ENCODE measurements at regions not wholly inside any gene's neighbourhood (a gene's known extent, or its start where the extent isn't known, plus 50 kb on each side); places are given as distances from the start of the nearest gene placed in this dataset.

DNA sequence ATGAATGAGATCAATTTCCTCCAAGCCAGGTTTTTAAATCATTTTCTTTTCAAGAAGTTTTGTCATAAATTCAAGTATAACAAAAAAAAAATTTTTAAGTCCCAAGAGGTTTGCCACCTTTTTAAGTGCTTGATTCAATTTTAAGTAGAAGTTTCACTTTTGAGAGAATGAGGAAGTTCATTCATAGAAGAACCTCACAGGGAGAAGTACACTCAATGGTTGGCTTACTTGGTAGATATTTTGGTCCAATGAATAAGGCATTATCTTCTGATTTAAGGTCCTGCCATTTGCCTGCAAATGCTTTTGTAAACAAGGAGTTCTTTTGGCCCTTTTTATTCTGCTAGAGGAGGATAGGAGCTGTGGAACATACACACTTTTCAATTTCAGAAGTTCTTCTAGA lies 96.7 kb upstream of the NOVA1 start:
- Mint-ChIP-seq H3K4me3 (no peak overlapping the region), H3K36me3 (ENCODE audit: low read depth) (no peaks in the 10 kb centered on the region), H3K27ac (no peak overlapping the region), H3K9me3 (peaks cover 12% of the 10 kb centered on the region), H3K27me3 (no peaks in the 10 kb centered on the region), H3K4me1 (ENCODE audit: low read depth) (no peaks in the 10 kb centered on the region)
- no peak for TF ChIP-seq CTCF (IDR thresholded peaks at IDR 0.05)
- ChIA-PET CTCF (no interaction called here), POLR2A (no interaction called here)
- ATAC-seq (no peak), DNase-seq (no peak)
- intact Hi-C loops (cut with micrococcal nuclease), result no loop called here

DNA sequence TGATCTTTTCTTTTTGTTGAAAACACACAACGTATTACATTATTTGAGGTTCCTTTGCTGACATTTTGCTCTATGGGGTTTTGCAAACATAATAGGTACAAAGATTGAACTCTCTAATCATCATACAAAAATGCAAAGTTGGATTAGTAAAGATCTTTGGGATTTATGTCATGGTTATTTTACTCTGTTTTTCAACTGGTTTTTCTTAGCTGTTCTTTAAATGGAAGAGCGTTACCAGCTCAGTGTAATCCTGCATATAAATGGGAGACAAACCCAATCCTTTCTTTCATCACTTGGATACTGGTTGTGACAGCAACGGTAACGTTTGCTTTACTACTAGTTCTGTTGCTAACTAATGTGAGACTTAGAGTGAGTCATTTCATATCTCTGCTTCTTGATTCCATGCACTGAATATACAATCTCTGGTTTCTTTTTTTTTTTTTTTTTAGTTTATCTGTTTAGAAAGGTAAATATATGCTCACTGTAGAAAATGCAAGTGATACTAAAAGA lies 104.9 kb upstream of the NOVA1 start:
- DNase-seq, result no peak
- intact Hi-C loops (cut with micrococcal nuclease), result no loop called here
- POLR2A ChIA-PET, result no interaction called here
- Mint-ChIP-seq H3K27ac (no peak overlapping the region), H3K4me3 (no peak overlapping the region), H3K4me1 (ENCODE audit: low read depth) (no peaks in the 10 kb centered on the region), H3K36me3 (ENCODE audit: low read depth) (no peaks in the 10 kb centered on the region), H3K27me3 (no peaks in the 10 kb centered on the region), H3K9me3 (peaks cover 8% of the 10 kb centered on the region)
- ATAC-seq, result no peak
- CTCF ChIA-PET, result no interaction called here
- TF ChIP-seq CTCF (IDR thresholded peaks at IDR 0.05), result no peak

DNA sequence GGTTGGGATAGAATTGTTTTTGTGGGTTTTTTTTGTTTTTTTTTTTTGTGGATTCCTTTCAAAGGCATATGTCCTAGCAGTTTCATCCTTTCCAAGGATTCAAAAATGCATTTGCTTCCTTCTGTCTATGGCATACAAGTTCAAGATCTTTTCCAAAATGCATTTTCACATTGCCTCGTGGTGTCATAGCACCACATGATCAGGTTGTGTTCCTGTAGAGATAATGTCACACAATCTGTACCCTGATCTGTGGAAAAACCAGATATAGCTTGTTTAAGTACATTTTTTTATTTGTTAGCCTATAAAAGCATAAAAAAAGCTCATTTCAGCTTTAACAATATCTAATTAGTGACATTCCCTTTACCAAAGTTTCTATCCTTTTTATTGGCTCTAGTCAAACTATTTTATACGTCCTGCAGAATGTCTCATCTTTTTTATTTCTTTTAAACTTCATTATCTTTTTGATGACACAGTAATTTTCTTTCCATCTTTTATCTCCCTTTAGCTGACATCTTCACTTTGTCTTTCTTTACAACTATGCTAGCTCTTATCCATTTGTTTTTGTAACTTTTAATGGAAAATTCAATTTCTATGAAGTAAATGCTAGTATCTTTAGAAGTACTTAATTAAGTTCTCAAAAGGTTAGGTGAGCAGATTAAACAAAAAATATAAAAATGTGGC lies 106.0 kb upstream of the NOVA1 start:
- ChIA-PET CTCF (no interaction called here), POLR2A (no interaction called here)
- no peaks in the 10 kb centered on the region for H3K27me3 Mint-ChIP-seq
- no peak overlapping the region for H3K27ac Mint-ChIP-seq
- ATAC-seq (no peak), DNase-seq (no peak)
- no peaks in the 10 kb centered on the region for H3K4me1 Mint-ChIP-seq (ENCODE audit: low read depth)
- no peaks in the 10 kb centered on the region for H3K36me3 Mint-ChIP-seq (ENCODE audit: low read depth)
- no peak overlapping the region for H3K4me3 Mint-ChIP-seq
- peaks cover 8% of the 10 kb centered on the region for H3K9me3 Mint-ChIP-seq
- intact Hi-C loops (cut with micrococcal nuclease), result no loop called here
- no peak for TF ChIP-seq CTCF (IDR thresholded peaks at IDR 0.05)

GRCh38 chr14:26707234-26707633 lies 109.4 kb upstream of the NOVA1 start:
- intact Hi-C loops (cut with micrococcal nuclease), result no loop called here
- Mint-ChIP-seq H3K27me3 (no peaks in the 10 kb centered on the region), H3K4me3 (no peak overlapping the region), H3K36me3 (ENCODE audit: low read depth) (no peaks in the 10 kb centered on the region), H3K9me3 (peaks cover 5% of the 10 kb centered on the region), H3K27ac (no peak overlapping the region), H3K4me1 (ENCODE audit: low read depth) (no peaks in the 10 kb centered on the region)
- TF ChIP-seq CTCF (IDR thresholded peaks at IDR 0.05), result no peak
- ChIA-PET POLR2A (no interaction called here), CTCF (no interaction called here)
- ATAC-seq, result no peak
- no peak for DNase-seq

DNA sequence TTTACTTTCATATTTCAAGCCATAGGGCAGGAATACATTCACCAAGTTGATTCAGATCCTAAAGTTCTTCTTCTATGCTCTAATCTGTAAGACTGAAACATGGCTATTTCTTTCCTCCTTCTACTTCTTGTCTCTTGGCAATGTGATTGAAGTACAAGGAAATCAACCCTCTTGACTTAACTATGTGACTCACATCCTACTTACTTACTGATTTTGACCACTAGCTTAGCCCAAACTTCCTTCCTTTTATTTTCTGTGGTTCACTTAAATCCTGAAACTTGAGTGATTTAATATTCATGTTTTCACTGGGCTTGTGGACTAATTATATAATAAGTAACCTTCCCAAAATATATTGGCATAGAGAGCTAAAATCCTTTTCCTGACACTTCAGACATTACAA lies 111.2 kb upstream of the NOVA1 start:
- Mint-ChIP-seq H3K27ac (no peak overlapping the region), H3K27me3 (no peaks in the 10 kb centered on the region), H3K36me3 (ENCODE audit: low read depth) (no peaks in the 10 kb centered on the region), H3K4me1 (ENCODE audit: low read depth) (no peaks in the 10 kb centered on the region), H3K9me3 (peaks cover 4% of the 10 kb centered on the region), H3K4me3 (no peak overlapping the region)
- no peak for TF ChIP-seq CTCF (IDR thresholded peaks at IDR 0.05)
- DNase-seq, result no peak
- no peak for ATAC-seq
- intact Hi-C loops (cut with micrococcal nuclease), result no loop called here
- ChIA-PET POLR2A (no interaction called here), CTCF (no interaction called here)

Measured in activated CD8-positive, alpha-beta T cell treated with anti-CD3 and anti-CD28 coated beads for 36 hours (primary cell).